HCT116 (cell line): ENCODE measurements at regions not wholly inside any gene's neighbourhood (a gene's known extent, or its start where the extent isn't known, plus 50 kb on each side); places are given as distances from the start of the nearest gene placed in this dataset.

Experiments
- ATAC-seq: fragments of 200-7000 bp; cut with Tn5 transposase; 2 replicates; pipeline ENCODE4 v1.9.1; 2020; ENCODE audit warnings: mild to moderate bottlenecking, moderate library complexity
- BruUV-seq: library from RNA; stranded (reverse); fragments of 400-500 nt; replicated peaks from 2 replicates; lab custom pipeline; 2021; lab: Mats Ljungman, UMichigan
- CTCF ChIA-PET: fragments of 300-600 bp; sonication (Branson Sonifier 250); formaldehyde crosslinking; loops from one replicate; lab custom pipeline; 2021; ENCODE audit warnings: antibody characterized with exemption; lab: Charles Lee
- POLR2A ChIA-PET: fragments of 300-600, 350-600 bp; sonication (Branson Sonifier 250); formaldehyde crosslinking; loops from one replicate; lab custom pipeline; 2021; ENCODE audit warnings: antibody characterized with exemption; lab: Charles Lee
- RAD21 ChIA-PET, 2 experiments: fragments of 300-600 bp; sonication (Branson Sonifier 250); formaldehyde crosslinking; loops; one replicate each; lab custom pipeline; 2023; ENCODE audit warnings: low total read pairs in 2 of 2; ENCODE audit not compliant: uncharacterized antibody in 2 of 2, unreplicated experiment in 2 of 2, low non-redundant PET in 1 of 2; lab: Charles Lee
- DNase-seq: peaks from one replicate; pipeline ENCODE4 v3.0.0-alpha.2; 2010; ENCODE audit warnings: low read depth, low spot score
- H2AFZ ChIP-seq: fragments of 200-600 bp; shearing (Covaris generic), sonication (generic); 2 replicates; pipeline ENCODE4 v1.6.1; 2017; ENCODE audit warnings: low read depth, mixed run types, mixed read lengths, antibody characterized with exemption, low read length; ENCODE audit not compliant: poor library complexity, severe bottlenecking
- H3K27ac ChIP-seq: 2 replicates; pipeline ENCODE4 v1.5.1; 2012; ENCODE audit warnings: low read depth, low read length
- H3K27me3 ChIP-seq: fragments of 200-600 bp; sonication (generic); 2 replicates; pipeline ENCODE4 v1.6.1; 2016; ENCODE audit warnings: mixed run types, low read length, mixed read lengths; ENCODE audit not compliant: insufficient read depth
- H3K36me3 ChIP-seq, 2 experiments: fragments of 200-500 bp in 1 of 2; fragments of 200-600 bp in 1 of 2; sonication (Bioruptor generic) in 1 of 2; sonication (generic) in 1 of 2; 2 replicates each; pipeline versions ENCODE4 v1.5.1 to v1.6.1; 2014 to 2016; ENCODE audit warnings: low read length in 2 of 2, inconsistent platforms in 1 of 2, mixed read lengths in 1 of 2, mixed run types in 1 of 2; ENCODE audit not compliant: insufficient read depth in 2 of 2, control insufficient read depth in 1 of 2
- H3K4me1 ChIP-seq, 2 experiments: fragments of 200-600 bp in 1 of 2; sonication (generic) in 1 of 2; 2 replicates each; pipeline versions ENCODE4 v1.5.1 to v1.6.1; 2012 to 2017; ENCODE audit warnings: low read length in 2 of 2, inconsistent platforms in 1 of 2, mild to moderate bottlenecking in 1 of 2, mixed read lengths in 1 of 2, mixed run types in 1 of 2, moderate library complexity in 1 of 2; ENCODE audit not compliant: insufficient read depth in 2 of 2, control insufficient read depth in 1 of 2
- H3K4me2 ChIP-seq: fragments of 200-600 bp; sonication (generic); 2 replicates; pipeline ENCODE4 v1.6.1; 2017; ENCODE audit warnings: mixed run types, low read length, mixed read lengths
- H3K4me3 ChIP-seq, 2 experiments: fragments of 200-600 bp in 1 of 2; sonication (generic) in 1 of 2; replicated peaks in 1 of 2; 2 replicates each; pipeline ENCODE4 v1.5.1; 2011 to 2016; ENCODE audit warnings: low read length in 2 of 2, control low read depth in 1 of 2, low read depth in 1 of 2, mild to moderate bottlenecking in 1 of 2, mixed read lengths in 1 of 2, mixed run types in 1 of 2
- H3K79me2 ChIP-seq: fragments of 200-600 bp; sonication (generic); 2 replicates; pipeline ENCODE4 v1.6.1; 2017; ENCODE audit warnings: mild to moderate bottlenecking, mixed run types, low read length, moderate library complexity, mixed read lengths; ENCODE audit not compliant: insufficient read depth
- H3K9ac ChIP-seq: fragments of 200-600 bp; sonication (generic); 2 replicates; pipeline ENCODE4 v1.6.1; 2016; ENCODE audit warnings: low read length, mixed read lengths
- H3K9me2 ChIP-seq: fragments of 200-600 bp; sonication (generic), shearing (Covaris generic); 2 replicates; pipeline ENCODE4 v1.6.1; 2017; ENCODE audit warnings: mixed run types, mild to moderate bottlenecking, moderate library complexity; ENCODE audit not compliant: insufficient read depth
- H3K9me3 ChIP-seq, 2 experiments: fragments of 200-500 bp in 1 of 2; fragments of 200-600 bp in 1 of 2; sonication (Bioruptor generic) in 1 of 2; sonication (generic) in 1 of 2; 2 replicates each; pipeline ENCODE4 v1.6.1; 2014 to 2017; ENCODE audit warnings: low read length in 2 of 2, mixed read lengths in 2 of 2, inconsistent platforms in 1 of 2, low read depth in 1 of 2, mild to moderate bottlenecking in 1 of 2, mixed run types in 1 of 2, moderate library complexity in 1 of 2; ENCODE audit not compliant: control insufficient read depth in 1 of 2, insufficient read depth in 1 of 2
- H4K20me1 ChIP-seq: fragments of 200-600 bp; sonication (generic), shearing (Covaris generic); 2 replicates; pipeline ENCODE4 v1.6.1; 2017; ENCODE audit warnings: mixed run types, mild to moderate bottlenecking, moderate library complexity; ENCODE audit not compliant: insufficient read depth
- EGR1 ChIP-seq: IDR thresholded peaks from 2 replicates; pipeline ENCODE4 v1.6.1; 2012; ENCODE audit warnings: low read depth
- EZH2 ChIP-seq: fragments of 200-600 bp; sonication (generic); IDR thresholded peaks from 2 replicates; pipeline ENCODE4 v1.6.1; 2017; ENCODE audit warnings: antibody characterized with exemption, mixed run types
- EZH2phosphoT487 ChIP-seq: fragments of 200-600 bp; IDR thresholded peaks from 2 replicates; pipeline ENCODE4 v1.6.1; 2018; ENCODE audit warnings: antibody characterized with exemption, borderline replicate concordance
- FOSL1 ChIP-seq: IDR thresholded peaks from 2 replicates; pipeline ENCODE4 v1.6.1; 2012; ENCODE audit warnings: low read depth
- POLR2A ChIP-seq: IDR thresholded peaks from 2 replicates; pipeline ENCODE4 v1.7.0; 2011; ENCODE audit warnings: borderline replicate concordance; ENCODE audit not compliant: insufficient read depth, insufficient read length; ENCODE audit errors: extremely low read depth
- RAD21 ChIP-seq: IDR thresholded peaks from 2 replicates; pipeline ENCODE4 v1.6.1; 2012; ENCODE audit warnings: low read depth, mild to moderate bottlenecking
- REST ChIP-seq: IDR thresholded peaks from 2 replicates; pipeline ENCODE4 v1.6.1; 2012; ENCODE audit warnings: low read depth
- SP1 ChIP-seq: IDR thresholded peaks from 2 replicates; pipeline ENCODE4 v1.6.1; 2012; ENCODE audit warnings: low read depth
- SRF ChIP-seq: IDR thresholded peaks from 2 replicates; pipeline ENCODE4 v1.6.1; 2012; ENCODE audit warnings: low read depth
- ZNF274 ChIP-seq: fragments of 200-500 bp; sonication (Bioruptor generic); IDR thresholded peaks from 2 replicates; pipeline ENCODE4 v1.6.1; 2014; ENCODE audit warnings: mild to moderate bottlenecking, low read depth, low read length, inconsistent platforms
- intact Hi-C: fragments of 100-400 bp; cut with micrococcal nuclease; formaldehyde crosslinking; loops from 2 replicates; pipeline ENCODE4 v1.10.0; 2022
- TF ChIP-seq, protein P1 (sequence below), 3 experiments: fragments of 200-600 bp in 1 of 3; sonication (generic) in 1 of 3; IDR thresholded peaks in 2 of 3; conservative IDR thresholded peaks in 1 of 3; 2 replicates each; pipeline ENCODE4 v1.5.1; 2012 to 2017; ENCODE audit warnings: low read depth in 2 of 3, low read length in 2 of 3, antibody characterized with exemption in 1 of 3, borderline replicate concordance in 1 of 3, control low read depth in 1 of 3, mild to moderate bottlenecking in 1 of 3, mixed read lengths in 1 of 3, mixed run types in 1 of 3, moderate library complexity in 1 of 3; ENCODE audit not compliant: insufficient read depth in 1 of 3

GRCh38 chrX:7787714-7788113, 55.3 kb upstream of the VCX start:
- H3K4me3 ChIP-seq, result no peak overlapping the region
- DNase-seq, result no peak
- H3K9me2 ChIP-seq, result no peaks in the 10 kb centered on the region
- ATAC-seq, result no peak
- ChIA-PET POLR2A (no interaction called here), CTCF (no interaction called here), RAD21 (no interaction called here)
- no peaks in the 10 kb centered on the region for H3K79me2 ChIP-seq
- no peaks in the 10 kb centered on the region for H3K4me1 ChIP-seq
- H3K27ac ChIP-seq, result no peak overlapping the region
- no peak for TF ChIP-seq ZNF274
- TF ChIP-seq SP1, result no peak
- no peak for TF ChIP-seq FOSL1
- TF ChIP-seq SRF, result no peak
- TF ChIP-seq REST, result no peak
- no peak for TF ChIP-seq RAD21
- no peak for TF ChIP-seq EZH2
- no peak for TF ChIP-seq POLR2A
- TF ChIP-seq, protein P1, sequence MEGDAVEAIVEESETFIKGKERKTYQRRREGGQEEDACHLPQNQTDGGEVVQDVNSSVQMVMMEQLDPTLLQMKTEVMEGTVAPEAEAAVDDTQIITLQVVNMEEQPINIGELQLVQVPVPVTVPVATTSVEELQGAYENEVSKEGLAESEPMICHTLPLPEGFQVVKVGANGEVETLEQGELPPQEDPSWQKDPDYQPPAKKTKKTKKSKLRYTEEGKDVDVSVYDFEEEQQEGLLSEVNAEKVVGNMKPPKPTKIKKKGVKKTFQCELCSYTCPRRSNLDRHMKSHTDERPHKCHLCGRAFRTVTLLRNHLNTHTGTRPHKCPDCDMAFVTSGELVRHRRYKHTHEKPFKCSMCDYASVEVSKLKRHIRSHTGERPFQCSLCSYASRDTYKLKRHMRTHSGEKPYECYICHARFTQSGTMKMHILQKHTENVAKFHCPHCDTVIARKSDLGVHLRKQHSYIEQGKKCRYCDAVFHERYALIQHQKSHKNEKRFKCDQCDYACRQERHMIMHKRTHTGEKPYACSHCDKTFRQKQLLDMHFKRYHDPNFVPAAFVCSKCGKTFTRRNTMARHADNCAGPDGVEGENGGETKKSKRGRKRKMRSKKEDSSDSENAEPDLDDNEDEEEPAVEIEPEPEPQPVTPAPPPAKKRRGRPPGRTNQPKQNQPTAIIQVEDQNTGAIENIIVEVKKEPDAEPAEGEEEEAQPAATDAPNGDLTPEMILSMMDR (IDR thresholded peaks at IDR 0.05 in 2 of 3, conservative IDR thresholded peaks at IDR 0.05 in 1 of 3; ENCODE audit: borderline replicate concordance in 1 of 3, insufficient read depth in 1 of 3, low read depth in 2 of 3, low read length in 2 of 3), result no peak
- TF ChIP-seq EGR1, result no peak
- TF ChIP-seq EZH2phosphoT487, result no peak
- no peaks in the 10 kb centered on the region for H3K36me3 ChIP-seq
- H3K9ac ChIP-seq, result no peak overlapping the region
- H4K20me1 ChIP-seq, result no peaks in the 10 kb centered on the region
- no peaks in the 10 kb centered on the region for H3K27me3 ChIP-seq
- H3K9me3 ChIP-seq, result no peaks in the 10 kb centered on the region
- H3K4me2 ChIP-seq, result no peak overlapping the region
- intact Hi-C loops, result no loop called here
- BruUV-seq, result no TSS peak
- H2AFZ ChIP-seq, result no peak overlapping the region
